ENCODE measurements at regions not wholly inside any gene's neighbourhood (a gene's known extent, or its start where the extent isn't known, plus 50 kb on each side); places are given as distances from the start of the nearest gene placed in this dataset.
"Not testable (repeated sequence)": the region's sequence is repeated elsewhere in the genome, so short reads cannot be mapped to it uniquely, and the experiment has no call there.

- no peak overlapping the region for H3K4me3 ChIP-seq (ENCODE audit: low read depth, poor library complexity, severe bottlenecking)
- DNase-seq (ENCODE audit: low spot score in 2 of 2) = no peak
- intact Hi-C loops (cut with DNase I; ENCODE audit: low total_unique reads) = no loop called here
- WGBS, 2 donors = 89 to 95% methylated on average over 6 of the region's 6 CpGs
- TF ChIP-seq, protein P1, sequence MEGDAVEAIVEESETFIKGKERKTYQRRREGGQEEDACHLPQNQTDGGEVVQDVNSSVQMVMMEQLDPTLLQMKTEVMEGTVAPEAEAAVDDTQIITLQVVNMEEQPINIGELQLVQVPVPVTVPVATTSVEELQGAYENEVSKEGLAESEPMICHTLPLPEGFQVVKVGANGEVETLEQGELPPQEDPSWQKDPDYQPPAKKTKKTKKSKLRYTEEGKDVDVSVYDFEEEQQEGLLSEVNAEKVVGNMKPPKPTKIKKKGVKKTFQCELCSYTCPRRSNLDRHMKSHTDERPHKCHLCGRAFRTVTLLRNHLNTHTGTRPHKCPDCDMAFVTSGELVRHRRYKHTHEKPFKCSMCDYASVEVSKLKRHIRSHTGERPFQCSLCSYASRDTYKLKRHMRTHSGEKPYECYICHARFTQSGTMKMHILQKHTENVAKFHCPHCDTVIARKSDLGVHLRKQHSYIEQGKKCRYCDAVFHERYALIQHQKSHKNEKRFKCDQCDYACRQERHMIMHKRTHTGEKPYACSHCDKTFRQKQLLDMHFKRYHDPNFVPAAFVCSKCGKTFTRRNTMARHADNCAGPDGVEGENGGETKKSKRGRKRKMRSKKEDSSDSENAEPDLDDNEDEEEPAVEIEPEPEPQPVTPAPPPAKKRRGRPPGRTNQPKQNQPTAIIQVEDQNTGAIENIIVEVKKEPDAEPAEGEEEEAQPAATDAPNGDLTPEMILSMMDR (IDR thresholded peaks at IDR 0.05) = no peak
Observed at GRCh38 chr4:101417046-101417445, 69.7 kb upstream of the PPP3CA start.

DNA sequence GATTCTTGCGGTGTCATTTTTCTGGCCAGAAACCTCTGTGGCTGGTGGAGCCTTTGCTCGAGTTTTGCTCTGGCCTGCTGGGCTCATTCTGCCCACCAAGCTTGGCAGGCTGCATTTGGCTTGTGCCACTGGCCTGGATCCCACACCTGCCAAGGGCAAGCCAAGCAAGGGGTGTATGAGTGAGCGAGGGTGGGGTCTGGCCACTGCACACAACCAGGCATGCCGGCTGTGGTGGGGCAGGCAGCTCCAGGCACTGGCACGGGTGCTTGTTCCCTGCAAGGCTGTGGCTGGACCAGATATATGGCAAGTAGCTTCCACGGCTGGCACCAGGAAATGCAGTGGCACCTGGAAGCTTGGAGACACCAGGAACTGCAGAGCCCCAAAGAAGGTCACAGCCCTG lies 68.6 kb upstream of the PPP3CA start:
- no peak overlapping the region for H3K4me3 ChIP-seq (ENCODE audit: low read depth, poor library complexity, severe bottlenecking)
- TF ChIP-seq, protein P1 (IDR thresholded peaks at IDR 0.05) = no peak
- no peak for TF ChIP-seq POLR2A (IDR thresholded peaks at IDR 0.05)
- WGBS, 2 donors = 77 to 86% methylated on average over 4 to 6 of the region's 6 CpGs
- no peak for DNase-seq (ENCODE audit: low spot score in 2 of 2)
- intact Hi-C loops (cut with DNase I; ENCODE audit: low total_unique reads) = no loop called here

DNA sequence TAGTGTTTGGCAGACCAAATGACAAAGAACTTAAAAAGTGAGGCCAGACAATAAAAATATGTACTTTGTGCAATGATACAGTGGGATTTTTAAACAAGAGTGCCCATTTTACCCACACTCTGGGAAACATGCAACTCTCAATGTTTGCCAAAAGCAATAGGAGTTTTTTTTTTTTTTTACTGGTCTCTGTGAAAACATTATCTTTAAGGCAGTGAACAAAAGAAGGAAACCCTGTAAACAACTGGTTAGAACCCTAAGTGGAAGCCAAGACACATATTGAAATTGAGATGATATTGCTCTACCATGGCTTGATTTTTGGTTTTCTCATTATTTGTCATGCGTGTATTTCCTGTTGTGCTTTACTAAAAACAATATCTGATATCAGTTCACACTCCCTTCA lies 67.2 kb upstream of the PPP3CA start:
- no peak for DNase-seq (ENCODE audit: low spot score in 2 of 2)
- TF ChIP-seq, protein P1 (IDR thresholded peaks at IDR 0.05) = no peak
- no peak for TF ChIP-seq POLR2A (IDR thresholded peaks at IDR 0.05)
- WGBS, 2 donors = 78 to 80% methylated on average over 1 of the region's 1 CpG
- H3K4me3 ChIP-seq (ENCODE audit: low read depth, poor library complexity, severe bottlenecking) = no peak overlapping the region
- intact Hi-C loops (cut with DNase I; ENCODE audit: low total_unique reads) = no loop called here

DNA sequence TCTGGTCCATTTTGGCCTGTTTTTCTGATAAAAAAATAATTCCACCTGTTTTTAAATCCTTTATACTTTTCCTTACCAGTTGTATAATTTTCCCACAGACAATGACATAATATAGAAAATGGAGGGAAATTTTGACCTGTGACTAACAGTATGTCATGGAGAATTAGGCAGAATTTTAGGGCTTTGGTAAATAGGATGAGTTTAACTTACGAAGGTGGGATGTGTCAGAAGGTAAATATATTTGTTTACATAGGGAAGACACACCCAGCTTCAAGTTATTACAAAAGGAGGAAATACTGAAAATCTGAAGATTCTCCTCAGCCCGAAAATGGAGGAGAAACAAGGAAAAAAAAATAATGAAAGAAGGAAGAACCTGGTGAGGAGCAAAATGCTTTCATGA lies 64.6 kb upstream of the PPP3CA start:
- intact Hi-C loops (cut with DNase I; ENCODE audit: low total_unique reads) = no loop called here
- WGBS, 2 donors = 83 to 92% methylated on average over 2 of the region's 2 CpGs

GRCh38 chr4:101411281-101411910 lies 64.1 kb upstream of the PPP3CA start:
- H3K4me3 ChIP-seq (ENCODE audit: low read depth, poor library complexity, severe bottlenecking); DNase-seq (ENCODE audit: low spot score in 2 of 2); intact Hi-C loops (cut with DNase I; ENCODE audit: low total_unique reads): not testable (repeated sequence)
- WGBS, 2 donors = 97 to 98% methylated on average over 24 of the region's 24 CpGs

More for the DNA sequence above, 64.6 kb upstream of the PPP3CA start:
- H3K4me3 ChIP-seq (ENCODE audit: low read depth, poor library complexity, severe bottlenecking) = no peak overlapping the region
- DNase-seq (ENCODE audit: low spot score in 2 of 2) = no peak
- no peak for TF ChIP-seq POLR2A (IDR thresholded peaks at IDR 0.05)
- TF ChIP-seq, protein P1 (IDR thresholded peaks at IDR 0.05) = no peak

DNA sequence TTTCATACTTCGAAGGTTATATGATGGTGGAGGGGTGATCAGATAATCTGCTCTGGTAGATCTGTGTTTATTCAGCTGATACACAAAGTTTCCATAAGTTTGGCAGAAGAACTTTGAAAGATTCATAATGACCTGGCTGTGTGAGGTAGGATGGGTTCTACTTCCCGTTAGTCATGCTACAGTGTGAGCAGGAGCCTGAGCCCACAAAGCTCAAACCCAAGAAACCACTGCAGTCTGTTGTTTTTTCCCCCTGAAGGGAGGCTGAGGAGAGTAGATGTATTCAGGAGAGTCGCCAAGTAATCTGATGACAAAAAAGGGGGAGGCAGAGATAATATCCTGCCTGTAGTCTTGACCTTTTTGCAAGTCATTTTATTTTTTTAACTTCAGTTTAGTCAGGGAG lies 52.8 kb upstream of the PPP3CA start:
- intact Hi-C loops (cut with DNase I; ENCODE audit: low total_unique reads) = no loop called here
- H3K4me3 ChIP-seq (ENCODE audit: low read depth, poor library complexity, severe bottlenecking) = no peak overlapping the region
- TF ChIP-seq, protein P1 (IDR thresholded peaks at IDR 0.05) = no peak
- TF ChIP-seq POLR2A (IDR thresholded peaks at IDR 0.05) = no peak
- no peak for DNase-seq (ENCODE audit: low spot score in 2 of 2)
- 72 to 88% methylated on average over 3 of the region's 3 CpGs for WGBS, 2 donors
